GM18870 (cell line): ENCODE measurements at regions not wholly inside any gene's neighbourhood (a gene's known extent, or its start where the extent isn't known, plus 50 kb on each side); places are given as distances from the start of the nearest gene placed in this dataset.
"Not testable (repeated sequence)": the region's sequence is repeated elsewhere in the genome, so short reads cannot be mapped to it uniquely, and the experiment has no call there.

Experiments used
- ATAC-seq: cut with Tn5 transposase; IDR thresholded peaks from one replicate; pipeline ENCODE4 v1.9.1; 2021; ENCODE audit warnings: moderate library complexity; ENCODE audit not compliant: unreplicated experiment

DNA sequence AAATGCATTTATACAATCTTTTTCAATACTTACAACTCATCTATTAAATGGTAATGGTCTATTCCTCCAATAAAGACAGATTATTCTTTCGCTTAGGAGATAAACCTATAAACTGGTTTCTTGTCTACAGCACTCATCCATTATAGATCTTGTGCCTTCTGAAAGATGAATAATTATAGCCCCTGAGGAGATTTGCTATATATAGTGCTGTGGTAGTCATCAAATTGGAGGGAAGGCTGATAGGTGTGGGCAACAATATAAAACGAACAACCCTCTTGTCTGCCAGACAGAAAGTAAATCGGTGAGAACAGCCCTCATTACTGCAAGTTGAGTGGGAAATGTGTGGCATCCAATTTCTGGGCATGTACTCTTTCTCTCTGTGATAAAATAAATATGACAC is 292.5 kb upstream of the CNR1 start:
- ATAC-seq: no peak

DNA sequence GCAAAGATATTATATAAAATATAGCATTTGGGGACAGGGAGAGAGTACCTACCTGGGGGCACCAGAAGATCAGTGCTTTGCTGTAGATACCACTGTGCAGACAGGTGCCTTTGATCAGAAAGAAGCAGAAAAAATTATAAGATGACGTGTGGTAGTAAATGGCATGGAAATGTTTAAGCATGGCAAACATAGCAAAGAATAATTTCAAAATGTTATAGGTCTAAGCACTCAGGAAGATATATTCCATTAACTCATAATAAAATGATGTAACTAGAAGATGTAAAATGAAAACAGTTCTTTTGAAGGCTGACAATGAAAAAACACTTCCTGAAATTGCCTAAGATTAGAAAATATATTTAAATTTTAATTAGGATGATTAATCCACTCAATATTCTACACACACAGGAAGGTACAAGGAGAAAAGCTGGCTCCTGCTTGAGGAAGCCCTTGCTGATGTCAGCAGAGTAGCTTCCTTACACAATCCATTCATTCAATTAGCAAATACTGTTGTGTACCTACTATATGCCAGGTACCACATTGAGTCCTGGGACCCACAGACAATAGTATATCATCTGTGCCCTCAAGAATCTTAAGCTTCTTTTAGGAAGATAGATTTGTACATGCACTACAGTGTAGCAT is 290.2 kb upstream of the CNR1 start:
- no peak for ATAC-seq

GRCh38 chr6:88455317-88455716 is 289.2 kb upstream of the CNR1 start:
- ATAC-seq: no peak

GRCh38 chr6:88454658-88455057 is 288.5 kb upstream of the CNR1 start:
- ATAC-seq: no peak

DNA sequence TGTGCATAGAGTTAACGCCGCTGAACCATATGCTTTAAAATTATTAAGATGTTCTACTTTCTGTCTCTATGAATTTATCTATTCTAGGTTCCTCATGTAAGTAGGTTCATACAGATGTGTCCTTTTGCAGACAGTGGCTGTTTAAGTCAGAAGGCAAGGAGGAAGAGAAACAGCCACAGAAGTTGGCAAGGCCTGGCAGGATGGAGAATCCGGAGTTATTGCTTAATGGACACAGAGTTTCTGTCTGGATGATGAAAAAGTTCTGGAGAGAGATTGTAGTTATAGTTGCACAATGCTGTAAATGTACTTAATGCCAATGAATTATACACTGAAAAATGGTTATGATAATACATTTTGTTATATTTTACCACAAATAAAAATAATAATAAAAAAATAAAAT is 283.6 kb upstream of the CNR1 start:
- no peak for ATAC-seq

DNA sequence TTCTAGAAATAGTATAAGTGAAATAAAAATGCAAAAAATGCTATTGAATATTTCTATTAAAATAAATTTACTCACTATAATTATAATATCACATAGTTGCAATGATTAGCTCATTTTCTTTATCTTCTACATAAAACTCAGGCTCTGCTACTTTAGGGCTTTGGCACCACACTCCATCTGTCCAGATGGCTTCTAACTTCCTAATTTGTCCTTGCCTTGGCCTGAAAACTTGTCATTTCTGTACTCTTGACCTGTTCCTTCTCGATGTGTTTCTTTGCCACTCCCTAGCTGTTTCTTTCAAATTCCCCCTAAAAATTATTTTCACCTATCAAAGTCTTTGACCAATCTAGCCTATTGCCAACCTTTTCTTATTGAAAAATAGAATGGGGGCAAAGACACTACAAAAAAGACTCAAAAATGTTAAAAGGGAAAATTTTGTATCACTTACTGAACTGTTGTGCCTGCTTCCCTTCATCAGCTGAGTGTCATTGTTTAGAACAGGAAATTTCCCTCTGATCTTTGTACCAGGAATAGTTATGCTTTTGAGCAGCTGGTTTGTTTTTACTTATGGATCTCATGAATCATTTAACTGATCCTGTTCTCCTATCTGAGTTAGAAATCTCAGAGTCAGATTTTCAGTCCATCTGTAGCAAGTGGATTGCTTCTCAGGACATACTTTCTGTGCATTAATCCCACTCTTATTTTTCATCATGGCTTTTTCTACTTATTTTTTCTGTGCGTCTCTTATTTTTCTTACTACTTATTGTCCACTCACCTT is 279.2 kb upstream of the CNR1 start:
- no peak for ATAC-seq

GRCh38 chr6:88443554-88443953 is 277.4 kb upstream of the CNR1 start:
- ATAC-seq: no peak

GRCh38 chr6:88442737-88443136 is 276.6 kb upstream of the CNR1 start:
- no peak for ATAC-seq

GRCh38 chr6:88441346-88441745 is 275.2 kb upstream of the CNR1 start:
- no peak for ATAC-seq

DNA sequence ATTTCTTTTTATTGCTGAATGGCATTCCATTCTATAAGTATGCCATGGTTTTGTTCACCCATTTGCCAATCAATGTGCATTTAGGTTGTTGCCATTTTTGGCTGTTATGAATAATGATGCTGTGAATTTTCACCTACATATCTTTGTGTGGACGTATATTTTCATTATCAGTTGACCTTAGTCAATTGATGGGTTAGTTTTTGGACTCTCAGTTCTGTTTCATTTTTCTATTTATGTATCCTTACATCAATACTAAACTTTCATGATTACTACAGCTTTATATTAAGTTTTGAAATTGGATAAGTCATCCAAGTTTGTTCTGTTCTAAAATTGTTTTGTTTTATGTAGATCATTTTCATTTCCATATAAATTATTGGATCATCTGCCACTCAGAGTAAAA is 261.9 kb upstream of the CNR1 start:
- ATAC-seq: no peak

GRCh38 chr6:88426005-88426404 is 259.9 kb upstream of the CNR1 start:
- no peak for ATAC-seq

DNA sequence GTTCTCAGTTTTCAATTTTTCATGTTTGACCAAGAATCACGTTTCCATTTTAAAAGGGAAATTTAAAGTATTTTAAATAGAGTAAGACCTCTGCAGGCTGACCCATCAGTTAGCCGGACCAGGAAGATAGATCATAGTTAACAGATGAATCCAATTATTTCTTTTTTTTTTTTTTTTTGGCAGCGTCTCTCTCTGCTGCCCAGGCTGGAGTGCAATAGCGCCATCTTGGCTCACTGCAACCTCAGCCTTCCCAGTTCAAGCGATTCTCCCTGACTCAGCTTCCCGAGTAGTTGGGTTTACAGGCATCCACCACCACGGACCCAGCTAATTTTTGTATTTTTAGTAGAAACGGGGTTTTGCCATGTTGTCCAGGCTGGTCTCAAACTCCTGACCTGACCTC is 256.7 kb upstream of the CNR1 start:
- ATAC-seq: no peak

GRCh38 chr6:88420967-88421488 is 254.9 kb upstream of the CNR1 start:
- not testable (repeated sequence) for ATAC-seq

- not testable (repeated sequence) for ATAC-seq
These were observed 253.0 kb upstream of the CNR1 start for GRCh38 chr6:88418921-88419810.

DNA sequence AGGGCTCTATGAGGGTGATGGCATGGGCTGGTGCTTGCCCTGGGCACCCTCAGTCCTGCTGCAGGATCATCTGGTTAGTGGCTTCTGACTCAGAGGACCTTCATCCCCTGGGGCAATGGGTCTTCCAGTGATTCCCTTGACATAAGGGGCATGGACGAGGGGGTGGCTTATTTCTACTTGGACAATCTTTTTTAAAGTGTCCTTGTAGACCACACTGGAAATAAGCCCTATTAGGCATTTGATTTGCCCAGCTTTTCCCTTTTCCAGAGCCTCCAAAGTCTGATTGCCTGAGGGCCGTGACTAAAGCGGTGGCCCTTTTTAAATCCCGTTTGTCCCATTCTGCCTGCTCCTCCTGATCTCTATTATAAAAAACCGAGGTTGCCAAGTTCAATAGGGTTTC is 251.2 kb upstream of the CNR1 start:
- not testable (repeated sequence) for ATAC-seq

- no peak for ATAC-seq
These were observed 247.3 kb upstream of the CNR1 start for GRCh38 chr6:88413459-88413858.

GRCh38 chr6:88408355-88408754 is 242.2 kb upstream of the CNR1 start:
- ATAC-seq: not testable (repeated sequence)

DNA sequence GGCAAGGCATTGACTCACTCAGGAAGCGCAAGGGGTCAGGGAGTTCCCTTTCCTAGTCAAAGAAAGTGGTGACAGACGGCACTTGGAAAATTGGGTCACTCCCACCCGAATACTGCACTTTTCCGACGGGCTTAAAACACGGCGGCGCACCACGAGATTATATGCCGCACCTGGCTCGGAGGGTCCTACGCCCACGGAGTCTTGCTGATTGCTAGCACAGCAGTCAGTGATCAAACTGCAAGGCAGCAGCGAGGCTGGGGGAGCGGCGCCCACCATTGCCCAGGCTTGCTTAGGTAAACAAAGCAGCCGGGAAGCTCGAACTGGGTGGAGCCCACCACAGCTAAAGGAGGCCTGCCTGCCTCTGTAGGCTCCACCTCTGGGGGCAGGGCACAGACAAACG is 240.5 kb upstream of the CNR1 start:
- not testable (repeated sequence) for ATAC-seq

- ATAC-seq: no peak
These were observed 237.3 kb upstream of the CNR1 start for GRCh38 chr6:88403486-88403885.

- no peak for ATAC-seq
These were observed 236.8 kb upstream of the CNR1 start for GRCh38 chr6:88402909-88403308.

DNA sequence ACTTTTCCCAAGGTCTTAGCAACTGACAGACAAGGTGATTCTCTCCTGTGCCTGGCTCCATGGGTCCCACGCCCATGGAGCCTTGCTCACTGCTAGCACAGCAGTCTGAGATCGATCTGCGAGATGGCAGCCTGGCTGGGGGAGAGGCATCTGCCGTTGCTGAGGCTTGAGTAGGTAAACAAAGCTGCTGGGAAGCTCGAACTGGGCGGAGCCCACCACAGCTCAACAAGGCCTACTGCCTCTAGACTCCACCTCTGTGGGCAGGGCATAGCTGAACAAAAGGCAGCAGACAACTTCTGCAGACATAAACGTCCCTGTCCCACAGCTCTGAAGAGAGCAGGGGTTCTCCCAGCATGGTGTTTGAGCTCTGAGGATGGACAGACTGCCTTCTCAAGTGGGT is 224.9 kb upstream of the CNR1 start:
- not testable (repeated sequence) for ATAC-seq
